ENCODE measurements at regions not wholly inside any gene's neighbourhood (a gene's known extent, or its start where the extent isn't known, plus 50 kb on each side); places are given as distances from the start of the nearest gene placed in this dataset.
"Not testable (repeated sequence)": the region's sequence is repeated elsewhere in the genome, so short reads cannot be mapped to it uniquely, and the experiment has no call there.

GRCh38 chr6:9795880-9796279 is 619.0 kb downstream of the TFAP2A start:
- DNase-seq = no peak

- DNase-seq = no peak
Observed at GRCh38 chr6:9789201-9789600, 625.7 kb downstream of the TFAP2A start.

DNA sequence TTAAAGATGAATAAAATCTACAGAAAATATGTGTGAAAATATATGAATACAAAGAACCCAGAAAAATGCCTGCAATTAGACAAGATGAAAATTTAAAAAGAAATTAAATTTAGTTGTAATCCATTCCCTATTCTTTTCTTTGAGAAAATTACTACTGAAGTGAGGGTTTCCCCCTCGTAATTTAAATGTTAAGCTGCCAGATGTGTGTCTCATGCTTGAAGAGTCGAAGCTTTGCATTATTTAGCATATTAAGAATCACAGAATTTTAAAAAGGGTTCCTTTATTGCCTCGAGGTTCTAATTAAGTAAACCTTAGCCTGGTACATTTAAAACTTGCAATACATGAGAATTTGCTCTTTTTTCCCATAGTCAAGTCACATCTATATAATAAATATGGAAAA is 630.1 kb downstream of the TFAP2A start:
- DNase-seq = no peak

DNA sequence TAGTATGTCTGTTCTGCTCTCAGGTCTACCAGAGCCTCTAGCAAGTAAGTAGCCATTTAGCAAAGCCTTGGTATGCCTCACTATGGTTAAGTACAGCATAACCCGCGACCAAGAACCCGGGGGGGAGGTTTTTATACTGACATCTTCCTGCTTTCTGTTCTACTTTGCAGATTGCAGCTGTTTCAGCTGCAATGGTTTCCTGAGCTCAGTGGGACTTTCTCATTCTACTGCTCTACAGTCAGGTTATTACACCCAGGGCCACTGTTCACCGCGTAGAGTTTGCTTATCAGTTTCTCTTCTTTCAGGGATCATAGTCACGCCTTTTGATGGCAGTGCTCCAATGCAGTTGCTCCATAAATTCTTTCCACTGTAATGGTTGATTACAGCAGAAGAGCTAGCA is 631.3 kb downstream of the TFAP2A start:
- DNase-seq = no peak

- DNase-seq = no peak
Observed at GRCh38 chr6:9766240-9766915, 648.5 kb downstream of the TFAP2A start.

DNA sequence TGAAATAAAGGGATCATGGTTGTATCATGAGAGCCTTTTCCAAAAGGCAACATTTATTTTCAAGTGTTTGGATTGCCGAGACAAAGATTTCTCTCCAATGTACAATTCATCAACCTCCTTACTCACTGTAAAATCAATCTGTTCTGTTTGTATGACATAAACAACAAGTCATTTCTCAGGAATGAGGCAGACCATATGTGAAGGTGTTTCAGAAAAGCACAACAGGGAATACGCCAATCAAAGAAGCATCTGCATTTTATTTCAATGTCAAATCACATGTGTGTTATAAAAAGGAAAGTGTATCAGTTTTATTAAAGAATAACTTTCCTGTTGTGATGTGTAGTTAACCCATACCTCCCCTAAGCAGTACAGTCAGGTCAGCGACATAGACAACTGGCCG is 653.7 kb downstream of the TFAP2A start:
- DNase-seq = no peak

DNA sequence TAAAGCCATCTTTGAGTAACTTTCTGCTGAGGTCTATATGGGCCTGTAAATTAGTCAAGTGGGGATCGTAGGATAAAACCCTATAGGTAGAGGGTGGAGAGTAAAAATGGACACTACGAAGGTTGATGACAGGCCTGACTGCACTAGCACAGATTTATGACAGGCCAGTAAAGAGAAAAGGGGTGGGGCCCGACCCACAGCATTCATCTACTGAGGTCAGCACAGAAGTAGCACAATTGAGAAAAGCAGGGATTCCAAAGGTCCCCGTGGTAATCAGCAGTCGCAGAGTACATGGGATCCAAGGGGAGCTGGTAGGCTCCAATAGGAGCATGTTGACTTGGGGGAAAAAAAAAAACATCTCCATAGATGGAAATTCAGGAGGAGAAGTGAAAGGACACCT is 660.4 kb downstream of the TFAP2A start:
- DNase-seq = no peak

DNA sequence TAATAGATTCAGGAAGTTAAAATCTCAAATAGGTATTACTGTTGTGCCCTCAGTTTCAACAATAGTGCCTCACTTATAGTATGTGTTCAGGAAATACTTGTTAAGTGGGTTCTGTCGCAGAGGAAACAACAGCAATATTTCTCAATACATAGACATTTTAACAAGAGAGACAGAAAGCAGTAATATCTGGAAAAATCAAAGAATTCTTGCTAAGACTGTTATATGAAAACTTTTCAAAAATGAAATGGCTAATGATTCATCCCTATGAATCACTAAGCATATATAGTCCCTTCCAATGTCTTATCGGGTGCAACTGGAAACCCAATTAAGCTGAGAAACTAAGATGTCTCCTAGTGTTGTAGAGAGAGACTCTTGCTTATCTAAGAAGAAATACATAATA is 668.9 kb downstream of the TFAP2A start:
- no peak for DNase-seq

- DNase-seq = no peak
Observed at GRCh38 chr6:9745476-9745875, 669.4 kb downstream of the TFAP2A start.

DNA sequence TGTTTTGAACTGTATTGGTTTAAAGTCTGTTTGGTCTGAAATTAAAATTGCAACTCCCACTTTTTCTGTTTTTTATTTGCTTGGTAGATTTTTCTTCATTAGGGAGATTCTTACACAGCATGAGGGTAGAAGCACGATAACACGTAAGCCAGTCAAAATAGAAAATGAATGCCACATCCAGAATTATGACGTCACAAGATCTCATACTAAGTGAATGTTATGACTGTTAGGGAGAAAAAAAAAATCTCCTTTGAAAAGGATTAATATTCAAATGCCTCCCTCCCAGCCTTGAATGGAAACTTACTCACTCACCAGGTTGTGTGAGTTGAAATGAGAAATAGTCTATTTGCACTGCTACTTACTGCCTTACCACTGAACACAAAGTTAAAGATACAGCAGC is 670.8 kb downstream of the TFAP2A start:
- DNase-seq = no peak

GRCh38 chr6:9732056-9732455 is 682.8 kb downstream of the TFAP2A start:
- DNase-seq = no peak

DNA sequence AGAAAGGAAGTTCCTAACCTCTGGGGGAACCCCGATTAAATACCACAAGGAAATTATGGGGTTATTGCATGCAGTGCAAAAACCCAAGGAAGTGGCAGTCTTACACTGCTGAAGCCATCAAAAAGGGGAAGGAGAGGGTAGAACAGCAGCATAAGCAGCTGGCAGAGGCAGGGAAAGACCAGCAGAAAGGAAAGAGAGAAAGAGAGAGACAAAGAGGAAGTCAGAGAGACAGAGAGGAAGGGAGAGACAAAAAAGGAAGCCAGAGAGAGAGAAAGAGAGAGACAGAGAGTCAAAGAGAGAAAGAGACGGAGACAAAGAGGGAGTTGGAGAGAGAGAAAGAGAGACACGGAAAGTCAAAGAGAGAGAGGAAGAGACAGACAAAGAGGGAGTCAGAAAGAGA is 689.1 kb downstream of the TFAP2A start:
- not testable (repeated sequence) for DNase-seq

DNA sequence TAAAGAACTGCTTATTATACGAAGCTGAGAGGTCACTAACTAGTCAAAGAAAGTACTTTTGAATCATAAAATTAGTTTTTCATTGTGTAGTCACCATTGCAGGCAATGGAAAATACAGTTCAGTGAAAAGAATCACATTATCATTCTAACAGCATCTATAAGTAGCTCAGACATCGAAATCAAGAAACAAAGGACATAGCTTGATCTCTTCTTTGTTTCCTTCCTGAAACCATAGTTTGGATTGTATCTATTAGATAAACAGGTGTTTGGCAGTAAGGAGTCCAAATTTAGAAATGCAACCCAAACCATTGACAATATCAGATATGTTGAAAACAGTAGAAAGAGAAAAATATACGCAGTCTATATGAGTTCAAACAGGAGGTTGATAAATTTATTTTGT is 697.3 kb downstream of the TFAP2A start:
- no peak for DNase-seq

GRCh38 chr6:9711365-9711764 is 703.5 kb downstream of the TFAP2A start:
- no peak for DNase-seq

GRCh38 chr6:9710574-9710973 is 704.3 kb downstream of the TFAP2A start:
- no peak for DNase-seq

DNA sequence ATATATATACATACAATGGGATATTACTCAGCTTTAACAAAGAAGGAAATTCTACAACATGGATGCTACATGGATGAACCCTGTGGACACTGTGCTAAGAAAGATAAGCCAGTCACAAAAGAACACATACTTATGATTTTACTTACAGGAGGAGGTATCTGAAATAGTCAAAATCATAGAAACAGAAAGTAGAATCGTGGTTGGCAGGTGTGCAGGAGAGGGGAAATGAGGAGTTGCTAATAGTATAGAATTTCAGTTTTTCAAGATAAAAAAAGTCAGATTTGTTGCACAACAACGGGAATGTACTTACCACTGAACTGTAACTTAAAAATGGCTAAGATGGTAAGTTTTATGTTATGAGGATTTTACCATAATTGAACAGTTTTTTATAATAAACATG is 706.3 kb downstream of the TFAP2A start:
- no peak for DNase-seq

DNA sequence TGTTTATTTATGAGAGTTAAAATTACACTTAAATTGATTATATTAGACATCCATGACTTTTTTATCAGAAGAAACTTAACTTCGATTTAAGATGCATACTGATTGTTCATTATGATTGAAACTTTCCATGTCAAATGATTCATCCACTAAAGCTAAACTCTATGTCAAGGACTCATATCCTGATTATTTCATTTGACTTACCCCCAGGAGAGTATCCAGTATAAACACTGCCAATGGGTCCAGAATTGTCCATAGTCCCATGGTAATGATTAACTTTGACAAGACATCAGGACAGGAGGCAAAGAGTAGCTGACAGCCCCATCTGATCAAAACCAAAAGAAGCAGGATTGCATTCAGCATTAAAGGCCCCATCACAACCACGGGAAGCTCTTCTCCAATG is 709.9 kb downstream of the TFAP2A start:
- no peak for DNase-seq

DNA sequence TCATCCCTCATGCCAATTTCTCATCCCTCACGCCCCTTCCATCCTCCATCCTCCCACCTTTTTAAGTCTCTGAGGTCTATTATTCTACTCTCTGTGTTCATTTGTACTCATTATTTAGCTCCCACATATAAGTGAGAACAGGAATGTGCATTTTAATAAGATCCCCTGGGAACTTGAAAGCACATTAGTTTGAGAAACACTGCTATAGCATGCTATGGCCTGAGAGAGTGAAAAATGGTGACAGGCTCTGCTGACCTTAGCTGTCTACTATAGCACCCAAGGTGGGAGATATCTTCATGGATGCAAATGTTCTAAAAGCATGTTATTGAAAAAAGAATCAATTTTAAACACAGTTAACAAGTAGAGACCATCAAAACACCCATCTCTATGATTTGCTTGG is 712.0 kb downstream of the TFAP2A start:
- no peak for DNase-seq

DNA sequence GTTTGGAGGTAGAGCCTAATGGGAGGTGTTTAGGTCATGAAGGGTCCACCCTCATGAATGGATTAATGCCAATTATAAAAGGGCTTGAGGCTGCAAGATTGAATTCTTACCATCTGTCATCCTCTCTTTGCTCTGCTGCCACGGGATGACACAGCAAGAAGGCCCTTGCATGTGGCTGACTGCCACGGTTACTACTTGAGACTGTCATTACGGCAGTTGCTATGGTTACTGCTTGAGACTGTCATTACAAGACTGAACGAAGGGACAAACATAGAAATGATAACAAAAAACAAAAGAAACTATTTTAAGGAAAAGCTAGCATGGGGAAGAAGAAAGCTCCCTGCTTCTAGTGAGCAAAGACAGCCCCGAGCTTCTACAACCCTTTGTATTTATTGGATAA is 715.0 kb downstream of the TFAP2A start:
- DNase-seq = no peak

GRCh38 chr6:9697263-9697931 is 717.5 kb downstream of the TFAP2A start:
- no peak for DNase-seq

DNA sequence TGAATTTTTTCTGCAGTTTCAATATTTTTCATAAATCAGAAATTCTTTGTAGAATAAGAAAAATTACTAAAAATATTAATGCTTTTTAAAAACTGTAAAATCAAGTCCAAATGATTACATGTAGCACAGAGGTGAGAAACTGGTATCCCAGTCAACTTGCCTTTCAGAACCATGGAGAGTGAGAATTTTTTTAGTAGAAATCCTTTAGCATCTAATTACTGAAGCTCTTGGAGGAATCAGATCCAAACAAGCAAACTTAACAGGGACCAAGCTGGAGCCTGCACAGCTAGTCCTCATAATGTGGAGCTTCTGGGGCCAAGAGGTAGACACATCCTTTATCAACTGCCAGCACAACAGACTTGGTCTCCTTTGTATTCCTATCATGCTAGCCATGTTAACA is 724.5 kb downstream of the TFAP2A start:
- DNase-seq = no peak

- not testable (repeated sequence) for DNase-seq
Observed at GRCh38 chr6:9680727-9681126, 734.1 kb downstream of the TFAP2A start.

DNA sequence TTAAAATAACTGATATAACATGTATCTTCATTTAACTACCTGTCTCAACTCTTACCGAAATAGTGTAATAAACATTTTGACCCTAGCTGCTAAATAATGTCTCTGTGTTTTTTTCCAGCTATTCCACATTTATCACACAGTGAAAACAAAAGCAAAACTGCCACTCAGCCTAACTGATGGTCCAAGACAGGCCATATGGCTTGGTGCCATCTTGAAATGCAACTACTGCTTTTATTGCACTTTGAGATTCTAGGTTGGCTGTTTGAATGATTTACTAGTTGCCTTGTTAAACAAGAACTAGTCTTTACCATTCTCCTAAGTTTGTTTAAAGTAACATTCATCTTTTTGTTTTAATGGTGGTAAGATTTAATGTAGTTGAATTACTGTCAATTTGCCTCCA is 739.8 kb downstream of the TFAP2A start:
- no peak for DNase-seq

- no peak for DNase-seq
Observed at GRCh38 chr6:9659848-9660247, 755.0 kb downstream of the TFAP2A start.

GRCh38 chr6:9657994-9658393 is 756.9 kb downstream of the TFAP2A start:
- DNase-seq = no peak

Measured in stimulated activated CD4-positive, alpha-beta T cell treated with anti-CD3 and anti-CD28 coated beads, Interleukin-4, amount 100 ng/mL, for 4 hours (primary cell).